ENCODE measurements at regions not wholly inside any gene's neighbourhood (a gene's known extent, or its start where the extent isn't known, plus 50 kb on each side); places are given as distances from the start of the nearest gene placed in this dataset.

DNA sequence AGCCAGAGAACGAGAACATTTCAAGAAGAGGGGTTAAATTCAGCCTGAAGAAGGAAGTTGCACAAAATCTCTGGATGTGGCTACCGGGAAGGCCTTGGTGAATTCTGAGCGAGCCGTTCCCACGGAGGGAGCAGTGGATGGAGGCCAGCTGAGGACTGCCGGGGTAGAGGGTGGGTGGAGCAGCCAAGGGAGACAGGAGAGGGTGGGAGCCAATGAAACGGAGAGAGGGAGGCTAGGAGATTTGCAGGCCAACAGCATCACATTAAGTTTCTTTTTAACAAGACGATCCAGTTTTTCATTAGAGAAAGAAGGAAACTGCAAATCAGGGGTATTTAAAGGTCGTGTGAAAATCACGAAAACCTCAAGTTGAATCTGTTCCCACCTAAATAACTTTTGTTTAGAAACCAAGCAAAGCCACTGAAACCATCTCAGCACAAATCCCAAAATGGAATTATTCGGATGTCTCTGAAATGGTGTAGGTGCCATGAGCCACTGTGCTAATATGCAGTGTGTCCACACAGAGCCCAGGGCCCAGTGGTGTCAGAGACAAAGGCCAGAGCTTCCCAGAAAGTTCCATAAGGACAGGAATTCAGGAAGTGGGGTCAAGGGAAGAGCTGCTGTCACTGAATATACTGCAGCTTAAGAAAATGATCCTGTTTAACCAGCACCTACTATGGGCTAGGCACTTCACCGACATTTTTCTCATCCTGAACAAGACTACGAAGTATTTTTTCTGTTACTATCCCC is 59.7 kb upstream of the SLC35C1 start:
- H3K36me3 ChIP-seq (replicated peaks in 1 of 2; ENCODE audit: control insufficient read depth in 1 of 2, insufficient read depth in 2 of 2, low read length in 2 of 2), result no peaks in the 10 kb centered on the region
- H3K4me3 ChIP-seq (replicated peaks in 1 of 3; ENCODE audit: insufficient read depth in 1 of 3, low read depth in 2 of 3, low read length in 3 of 3), result no peak overlapping the region
- WGBS (ENCODE audit: low lambda C conversion rate), result 46% methylated on average over 13 of the region's 13 CpGs
- in situ Hi-C loops (cut with HindIII; ENCODE audit: extremely low pct_ligation_motif_present, low pct_unique_long_range_greater_than_20kb) (no loop called here), intact Hi-C loops (cut with micrococcal nuclease; ENCODE audit: unreplicated experiment) (no loop called here)
- ATAC-seq (no peak), FAIRE-seq (no peak), DNase-seq (ENCODE audit: low spot score) (no peak)
- ChIA-PET POLR2A (no interaction called here), CTCF (ENCODE audit: low intra/inter-chr PET ratio, low total read pairs) (no interaction called here)
- H2AFZ ChIP-seq (ENCODE audit: low read length), result no peak overlapping the region
- H3K4me2 ChIP-seq (ENCODE audit: low read depth, low read length), result no peak overlapping the region
- H3K27me3 ChIP-seq (ENCODE audit: control insufficient read depth in 1 of 2, insufficient read depth in 2 of 2, low read length in 2 of 2), result peaks cover 1 to 20% of the 10 kb centered on the region in 2 experiments; a peak in 3 of 5 replicates
- TF ChIP-seq KLF6 (CRISPR knock-in tag; IDR thresholded peaks at IDR 0.05), result no peak
- no peak for TF ChIP-seq MNT (IDR thresholded peaks at IDR 0.05)
- TF ChIP-seq SOX5 (CRISPR knock-in tag; IDR thresholded peaks at IDR 0.05; ENCODE audit: borderline replicate concordance), result no peak
- TF ChIP-seq ZNF629 (CRISPR knock-in tag; conservative IDR thresholded peaks at IDR 0.05), result no peak
- TF ChIP-seq NFE2L1 (CRISPR knock-in tag; IDR thresholded peaks at IDR 0.05; ENCODE audit: borderline replicate concordance), result no peak
- no peak for TF ChIP-seq SALL1 (CRISPR knock-in tag; IDR thresholded peaks at IDR 0.05)
- TF ChIP-seq PAWR (CRISPR knock-in tag; IDR thresholded peaks at IDR 0.05; ENCODE audit: borderline replicate concordance), result no peak
- TF ChIP-seq ZNF143 (CRISPR knock-in tag; IDR thresholded peaks at IDR 0.05), result no peak
- TF ChIP-seq KDM5A (IDR thresholded peaks at IDR 0.05; ENCODE audit: borderline replicate concordance, low read length), result no peak
- no peak for TF ChIP-seq SRY (CRISPR knock-in tag; IDR thresholded peaks at IDR 0.05)
- no peaks in the 10 kb centered on the region for H4K20me1 ChIP-seq (ENCODE audit: insufficient read depth, low read length)
- BruUV-seq (replicated peaks), result no TSS peak
- no peaks in the 10 kb centered on the region for H3K9me3 ChIP-seq (ENCODE audit: low read length)
- peaks cover 11% of the 10 kb centered on the region; the same call in 1 of the 2 replicates for H3K4me1 ChIP-seq (ENCODE audit: insufficient read depth, low read length)
- no peak overlapping the region for H3K9ac ChIP-seq (ENCODE audit: insufficient read depth, low read depth, low read length)
- no peak overlapping the region for H3K27ac ChIP-seq (ENCODE audit: extremely low read length, insufficient read depth, low read length)
- no peaks in the 10 kb centered on the region for H3K79me2 ChIP-seq (ENCODE audit: insufficient read depth, low read length)
